Esophagus muscularis mucosa (tissue), 4 donors: ENCODE measurements at regions not wholly inside any gene's neighbourhood (a gene's known extent, or its start where the extent isn't known, plus 50 kb on each side); places are given as distances from the start of the nearest gene placed in this dataset.

Experiments used
- DNase-seq: peaks from one replicate; pipeline ENCODE4 v3.0.0-alpha.2; 2017; ENCODE audit errors: extremely low spot score
- H3K27ac ChIP-seq, 4 donors: fragments of 200-600 bp; sonication (generic); replicated peaks in 1 of 4; 1 replicate in 3 of 4; 2 replicates in 1 of 4; pipeline ENCODE4 v1.5.1; 2016 to 2019; ENCODE audit warnings: mild to moderate bottlenecking in 1 of 4
- H3K27me3 ChIP-seq, 4 donors: fragments of 200-600 bp; sonication (generic); one replicate each; pipeline versions ENCODE4 v1.5.1 to v1.6.0; 2016 to 2019
- H3K36me3 ChIP-seq, 4 donors: fragments of 200-600 bp; sonication (generic); one replicate each; pipeline ENCODE4 v1.5.1; 2016 to 2019
- H3K4me1 ChIP-seq, 4 donors: fragments of 200-600 bp; sonication (generic); one replicate each; pipeline ENCODE4 v1.5.1; 2016 to 2019
- H3K4me3 ChIP-seq, 4 donors: fragments of 200-600 bp; sonication (generic); 1 replicate in 2 of 4; 2 replicates in 2 of 4; pipeline ENCODE4 v1.5.1; 2016 to 2019; ENCODE audit warnings: mild to moderate bottlenecking in 4 of 4, moderate library complexity in 1 of 4
- H3K9me3 ChIP-seq, 4 donors: fragments of 200-600 bp; sonication (generic); 1 replicate in 3 of 4; 2 replicates in 1 of 4; pipeline ENCODE4 v1.5.1; 2016 to 2019
- CTCF ChIP-seq, 3 experiments: fragments of 200-600 bp in 2 of 3; fragments of 450-650 bp in 1 of 3; sonication (generic) in 2 of 3; IDR thresholded peaks; one replicate each; pipeline ENCODE4 v1.5.1; 2017 to 2019; ENCODE audit warnings: antibody characterized with exemption in 3 of 3, mild to moderate bottlenecking in 2 of 3, moderate library complexity in 1 of 3
- EP300 ChIP-seq: sonication (generic); formaldehyde crosslinking; IDR thresholded peaks from one replicate; pipeline ENCODE4 v1.6.1; 2017; ENCODE audit warnings: antibody characterized with exemption
- POLR2A ChIP-seq: fragments of 450-650 bp; IDR thresholded peaks from one replicate; pipeline ENCODE4 v1.6.1; 2017; ENCODE audit warnings: antibody characterized with exemption, moderate library complexity, mild to moderate bottlenecking, low read depth
- POLR2AphosphoS5 ChIP-seq, 2 donors: sonication (generic); formaldehyde crosslinking; IDR thresholded peaks; one replicate each; pipeline ENCODE4 v1.6.1; 2017; ENCODE audit warnings: antibody characterized with exemption in 2 of 2
- WGBS: methylation state at CpG from one replicate; pipeline ENCODE4 v1.1.5; 2018; 5-methylcytosine and 5-hydroxymethylcytosine counted together
- intact Hi-C: fragments of 100-400 bp; cut with DNase I; formaldehyde crosslinking; loops from one replicate; pipeline ENCODE4 v1.15.1; 2023

GRCh38 chr3:176632925-176633324 is 564.4 kb downstream of the TBL1XR1 start:
- no peaks in the 10 kb centered on the region for H3K4me1 ChIP-seq
- no peaks in the 10 kb centered on the region for H3K9me3 ChIP-seq
- 83% methylated on average over 6 of the region's 6 CpGs for WGBS
- intact Hi-C loops: no loop called here
- no peaks in the 10 kb centered on the region for H3K36me3 ChIP-seq
- no peak for DNase-seq
- no peak overlapping the region for H3K4me3 ChIP-seq
- no peak overlapping the region for H3K27ac ChIP-seq
- no peaks in the 10 kb centered on the region for H3K27me3 ChIP-seq
- TF ChIP-seq POLR2A (no peak), CTCF (IDR thresholded peaks at IDR 0.05) (no peak), EP300 (no peak), POLR2AphosphoS5 (IDR thresholded peaks at IDR 0.05) (no peak)

- no peak overlapping the region for H3K4me3 ChIP-seq
These were observed 566.1 kb downstream of the TBL1XR1 start for GRCh38 chr3:176631165-176631564.

GRCh38 chr3:176628101-176628639 is 569.1 kb downstream of the TBL1XR1 start:
- intact Hi-C loops: no loop called here
- Histone ChIP-seq H3K4me1 (no peaks in the 10 kb centered on the region), H3K9me3 (no peaks in the 10 kb centered on the region), H3K36me3 (no peaks in the 10 kb centered on the region), H3K4me3 (no peak overlapping the region), H3K27me3 (no peaks in the 10 kb centered on the region), H3K27ac (no peak overlapping the region)
- TF ChIP-seq POLR2A: no peak
- TF ChIP-seq EP300: no peak
- no peak for TF ChIP-seq POLR2AphosphoS5 (IDR thresholded peaks at IDR 0.05)
- no peak for TF ChIP-seq CTCF (IDR thresholded peaks at IDR 0.05)
- 96% methylated on average over 2 of the region's 2 CpGs for WGBS
- no peak for DNase-seq

More at GRCh38 chr3:176631165-176631564, 566.1 kb downstream of the TBL1XR1 start:
- Histone ChIP-seq H3K4me1 (no peaks in the 10 kb centered on the region), H3K9me3 (no peaks in the 10 kb centered on the region), H3K27me3 (no peaks in the 10 kb centered on the region), H3K36me3 (no peaks in the 10 kb centered on the region), H3K27ac (no peak overlapping the region)
- no peak for TF ChIP-seq EP300
- DNase-seq: no peak
- intact Hi-C loops: no loop called here
- WGBS: 85% methylated on average over 1 of the region's 1 CpG

- H3K4me3 ChIP-seq: no peak overlapping the region
- H3K4me1 ChIP-seq: no peaks in the 10 kb centered on the region
- H3K27ac ChIP-seq: no peak overlapping the region
- no peaks in the 10 kb centered on the region for H3K36me3 ChIP-seq
- TF ChIP-seq POLR2AphosphoS5 (IDR thresholded peaks at IDR 0.05) (no peak), POLR2A (no peak), EP300 (no peak), CTCF (IDR thresholded peaks at IDR 0.05) (no peak)
- H3K27me3 ChIP-seq: no peaks in the 10 kb centered on the region
- no peak for DNase-seq
- no peaks in the 10 kb centered on the region for H3K9me3 ChIP-seq
- intact Hi-C loops: no loop called here
- WGBS: 85% methylated on average over 4 of the region's 4 CpGs
These were observed 573.7 kb downstream of the TBL1XR1 start for GRCh38 chr3:176623468-176624150.

- no peak overlapping the region for H3K27ac ChIP-seq
- no peak for DNase-seq
- no peaks in the 10 kb centered on the region for H3K9me3 ChIP-seq
- H3K4me1 ChIP-seq: no peaks in the 10 kb centered on the region
- H3K27me3 ChIP-seq: no peaks in the 10 kb centered on the region
- H3K4me3 ChIP-seq: no peak overlapping the region
- 88% methylated on average over 3 of the region's 3 CpGs for WGBS
- TF ChIP-seq POLR2A (no peak), POLR2AphosphoS5 (IDR thresholded peaks at IDR 0.05) (no peak), EP300 (no peak), CTCF (IDR thresholded peaks at IDR 0.05) (no peak)
- intact Hi-C loops: no loop called here
- no peaks in the 10 kb centered on the region for H3K36me3 ChIP-seq
These were observed 577.4 kb downstream of the TBL1XR1 start for GRCh38 chr3:176619833-176620232.
